ENCODE measurements at regions not wholly inside any gene's neighbourhood (a gene's known extent, or its start where the extent isn't known, plus 50 kb on each side); places are given as distances from the start of the nearest gene placed in this dataset.

- H2AK5ac ChIP-seq (ENCODE audit: low read depth, low read length): no peak overlapping the region
- no peak overlapping the region for H3K4me2 ChIP-seq (ENCODE audit: low read depth, low read length)
- no peak overlapping the region for H3K27ac ChIP-seq (ENCODE audit: insufficient read depth, low read length)
- DNase-seq: peak; percentile 19
- H2BK15ac ChIP-seq (ENCODE audit: low read depth, low read length): no peak overlapping the region
- no TSS peak for BruUV-seq (replicated peaks)
- dilution Hi-C loops (cut with HindIII; ENCODE audit: low sequenced_read_pairs, unreplicated experiment) (no loop called here), in situ Hi-C loops (cut with MboI; ENCODE audit: low sequenced_read_pairs) (no loop called here), intact Hi-C loops (cut with micrococcal nuclease) (no loop called here)
- H3K4ac ChIP-seq (ENCODE audit: low read depth, low read length): no peak overlapping the region
- ChIA-PET CTCF (interaction anchor here (0.9 kb wide), 1 partner anchor 22 kb away, joined by 4 read pairs; no protein-coding TSS in a partner anchor), POLR2A (ENCODE audit: unreplicated experiment) (no interaction called here)
- no peak overlapping the region for H4K91ac ChIP-seq (ENCODE audit: insufficient read depth, low read depth, low read length)
- H3K56ac ChIP-seq (ENCODE audit: extremely low read depth, insufficient read depth, low read length): no peak overlapping the region
- H3K36me3 ChIP-seq (ENCODE audit: control insufficient read depth, insufficient read depth, low read length): no peaks in the 10 kb centered on the region
- H3K79me1 ChIP-seq (ENCODE audit: low read depth in 1 of 2, low read length in 2 of 2): no peaks in the 10 kb centered on the region
- no peak overlapping the region for H3K23ac ChIP-seq (ENCODE audit: low read depth, low read length)
- H3K4me1 ChIP-seq (ENCODE audit: control insufficient read depth, insufficient read depth, low read length): no peaks in the 10 kb centered on the region
- H2AK9ac ChIP-seq (replicated peaks; ENCODE audit: low read depth, low read length, poor library complexity): no peak overlapping the region
- ATAC-seq (ENCODE audit: low read depth): peak; percentile 81
- H4K8ac ChIP-seq (ENCODE audit: low read depth in 2 of 2, low read length in 2 of 2): no peak overlapping the region
- no peak overlapping the region for H2BK120ac ChIP-seq (ENCODE audit: low read depth, low read length)
- H3K4me3 ChIP-seq (ENCODE audit: insufficient read depth, low read depth, low read length): no peak overlapping the region
- H2BK20ac ChIP-seq (ENCODE audit: low read depth, low read length): no peak overlapping the region
- TF ChIP-seq CEBPB (IDR thresholded peaks at IDR 0.05; ENCODE audit: low read depth, low read length): no peak
- no peak for TF ChIP-seq ELK1 (IDR thresholded peaks at IDR 0.05; ENCODE audit: borderline replicate concordance, low read depth, low read length)
- no peak for TF ChIP-seq MXI1 (IDR thresholded peaks at IDR 0.05; ENCODE audit: borderline replicate concordance, low read depth, low read length)
- TF ChIP-seq RAD21 (IDR thresholded peaks at IDR 0.05; ENCODE audit: low read length): no peak
- TF ChIP-seq MAFK (IDR thresholded peaks at IDR 0.05; ENCODE audit: low read depth, low read length): no peak
- TF ChIP-seq, protein P1, sequence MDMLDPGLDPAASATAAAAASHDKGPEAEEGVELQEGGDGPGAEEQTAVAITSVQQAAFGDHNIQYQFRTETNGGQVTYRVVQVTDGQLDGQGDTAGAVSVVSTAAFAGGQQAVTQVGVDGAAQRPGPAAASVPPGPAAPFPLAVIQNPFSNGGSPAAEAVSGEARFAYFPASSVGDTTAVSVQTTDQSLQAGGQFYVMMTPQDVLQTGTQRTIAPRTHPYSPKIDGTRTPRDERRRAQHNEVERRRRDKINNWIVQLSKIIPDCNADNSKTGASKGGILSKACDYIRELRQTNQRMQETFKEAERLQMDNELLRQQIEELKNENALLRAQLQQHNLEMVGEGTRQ (IDR thresholded peaks at IDR 0.05; ENCODE audit: low read depth, low read length): no peak
- peaks cover 2% of the 10 kb centered on the region for H3K27me3 ChIP-seq (ENCODE audit: control insufficient read depth, insufficient read depth, low read length)
- no peak overlapping the region for H3K14ac ChIP-seq (replicated peaks; ENCODE audit: low read depth, low read length)
- no peaks in the 10 kb centered on the region for H4K20me1 ChIP-seq (ENCODE audit: insufficient read depth, low read length)
- no peak overlapping the region for H4K5ac ChIP-seq (ENCODE audit: low read depth, low read length)
- H3K18ac ChIP-seq (ENCODE audit: low read depth, low read length): no peak overlapping the region
- 46% methylated on average over 4 of the region's 10 CpGs; no CpG with 5 or more reads in 1 of the 2 experiments for WGBS, 2 experiments (ENCODE audit: extremely low coverage in 2 of 2, insufficient read length in 1 of 2)
- H2AFZ ChIP-seq (replicated peaks; ENCODE audit: low read length, poor library complexity): peak overlapping the region; percentile 0
- H2BK5ac ChIP-seq (ENCODE audit: low read depth, low read length, poor library complexity, severe bottlenecking): no peak overlapping the region
- no peak overlapping the region for H3K9ac ChIP-seq (ENCODE audit: low read depth, low read length)
- H3K9me3 ChIP-seq (ENCODE audit: control insufficient read depth, insufficient read depth, low read length): peaks cover 10% of the 10 kb centered on the region
- H3K9me1 ChIP-seq (ENCODE audit: insufficient read depth, low read length): no peaks in the 10 kb centered on the region
Measured at GRCh38 chr14:55938249-55938791, 179.9 kb upstream of the PELI2 start.
